ENCODE measurements at regions not wholly inside any gene's neighbourhood (a gene's known extent, or its start where the extent isn't known, plus 50 kb on each side); places are given as distances from the start of the nearest gene placed in this dataset.

DNA sequence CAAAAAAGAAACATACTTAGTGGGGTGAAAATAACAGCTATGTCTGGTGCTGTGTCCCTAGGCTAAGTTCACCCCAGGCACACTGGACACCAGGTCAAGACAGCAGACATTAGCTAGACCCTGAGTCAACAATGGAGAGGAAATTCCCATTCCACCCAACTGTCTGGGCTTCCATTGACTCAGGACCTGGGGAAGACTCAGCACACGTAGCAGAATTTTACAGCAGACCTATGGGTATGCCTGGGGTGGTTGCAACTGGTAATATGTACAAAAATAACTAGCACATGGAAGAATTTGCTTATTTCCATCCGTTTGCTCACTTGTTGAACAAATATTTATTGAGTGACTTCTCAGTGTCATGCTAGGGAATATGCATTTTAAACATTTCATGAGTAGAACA is 117.0 kb downstream of the GAS1 start:
- DNase-seq (ENCODE audit: low read depth): no peak

DNA sequence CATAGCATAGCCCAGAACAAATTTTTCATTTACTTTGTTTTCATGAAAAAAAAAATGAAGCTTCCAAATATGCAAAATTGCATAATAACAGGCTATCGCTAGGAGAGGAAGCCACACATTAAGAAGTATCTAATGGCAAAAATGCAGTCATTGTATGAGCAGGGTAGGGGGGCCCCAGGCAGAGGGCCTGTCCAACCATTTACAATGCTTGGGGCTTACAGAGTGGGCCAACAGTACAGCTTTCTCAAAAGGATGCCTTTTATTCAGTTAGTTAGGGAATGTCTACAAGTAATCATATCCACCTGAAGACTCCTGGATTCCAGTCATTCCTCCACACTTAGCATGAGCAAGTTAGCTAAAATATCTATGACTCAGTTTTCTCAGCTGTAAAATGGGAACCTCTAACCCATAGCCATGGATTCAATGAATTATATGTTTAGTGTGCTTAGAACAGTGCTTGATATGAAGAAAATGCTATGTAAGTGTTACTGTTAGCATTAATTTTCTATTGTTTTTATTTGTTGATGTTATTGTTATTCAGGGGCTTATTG is 117.7 kb downstream of the GAS1 start:
- no peak for DNase-seq (ENCODE audit: low read depth)

DNA sequence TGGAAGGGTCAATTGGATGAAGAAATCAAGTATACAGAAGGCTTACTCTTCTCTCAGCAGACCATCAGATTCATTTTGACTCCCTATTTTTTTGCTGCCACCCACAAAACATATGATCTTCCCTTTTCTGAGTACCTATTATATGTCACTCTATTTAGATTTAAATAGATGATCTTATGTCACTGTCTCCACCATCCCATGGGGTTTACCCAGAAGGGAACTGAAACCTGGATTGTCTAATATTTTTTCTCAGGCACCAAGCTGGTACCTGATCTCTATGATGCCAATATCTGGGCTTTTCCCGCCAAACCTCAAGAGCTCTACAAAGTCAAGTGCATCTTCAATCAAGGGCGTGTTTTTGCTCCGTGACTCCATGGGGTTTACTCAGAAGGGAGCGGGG is 118.7 kb downstream of the GAS1 start:
- no peak for DNase-seq (ENCODE audit: low read depth)

DNA sequence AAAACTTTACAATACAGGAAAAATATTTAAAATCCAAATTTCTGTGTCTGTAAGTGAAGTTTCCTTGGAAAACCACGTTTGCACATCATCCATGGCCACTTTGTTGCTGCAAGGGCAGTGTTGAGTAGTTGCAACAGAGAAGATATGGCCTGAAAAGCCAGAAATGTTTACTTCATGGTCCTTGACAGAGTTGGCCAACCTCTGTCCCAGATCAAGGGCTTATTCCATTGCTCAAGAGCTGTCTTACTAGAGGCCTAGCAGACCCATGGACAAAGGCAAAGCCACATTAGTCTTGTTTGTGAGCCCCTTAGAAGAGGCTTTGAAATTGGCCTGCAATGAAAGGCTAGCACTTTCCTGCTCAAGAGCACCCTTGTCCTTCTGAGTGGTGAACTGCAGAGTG is 119.4 kb downstream of the GAS1 start:
- no peak for DNase-seq (ENCODE audit: low read depth)

DNA sequence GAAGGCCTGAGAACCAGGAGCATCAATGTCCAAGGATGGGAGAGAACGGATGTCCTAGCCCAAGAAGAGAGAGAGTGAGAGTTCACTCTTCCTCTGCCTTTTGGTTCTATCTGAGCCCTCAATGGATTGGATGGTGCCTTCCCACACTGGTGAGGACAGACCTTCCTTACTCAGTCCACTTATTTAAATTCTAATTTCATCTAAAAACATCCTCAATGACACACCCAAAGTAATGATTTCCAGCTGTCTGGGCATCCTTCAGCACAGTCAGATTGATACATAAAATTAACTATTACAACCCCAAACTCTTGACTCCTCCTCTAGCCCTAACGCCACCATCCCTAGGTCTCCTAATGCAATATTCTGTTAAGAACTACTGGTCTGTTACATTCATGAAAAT is 122.0 kb downstream of the GAS1 start:
- no peak for DNase-seq (ENCODE audit: low read depth)

DNA sequence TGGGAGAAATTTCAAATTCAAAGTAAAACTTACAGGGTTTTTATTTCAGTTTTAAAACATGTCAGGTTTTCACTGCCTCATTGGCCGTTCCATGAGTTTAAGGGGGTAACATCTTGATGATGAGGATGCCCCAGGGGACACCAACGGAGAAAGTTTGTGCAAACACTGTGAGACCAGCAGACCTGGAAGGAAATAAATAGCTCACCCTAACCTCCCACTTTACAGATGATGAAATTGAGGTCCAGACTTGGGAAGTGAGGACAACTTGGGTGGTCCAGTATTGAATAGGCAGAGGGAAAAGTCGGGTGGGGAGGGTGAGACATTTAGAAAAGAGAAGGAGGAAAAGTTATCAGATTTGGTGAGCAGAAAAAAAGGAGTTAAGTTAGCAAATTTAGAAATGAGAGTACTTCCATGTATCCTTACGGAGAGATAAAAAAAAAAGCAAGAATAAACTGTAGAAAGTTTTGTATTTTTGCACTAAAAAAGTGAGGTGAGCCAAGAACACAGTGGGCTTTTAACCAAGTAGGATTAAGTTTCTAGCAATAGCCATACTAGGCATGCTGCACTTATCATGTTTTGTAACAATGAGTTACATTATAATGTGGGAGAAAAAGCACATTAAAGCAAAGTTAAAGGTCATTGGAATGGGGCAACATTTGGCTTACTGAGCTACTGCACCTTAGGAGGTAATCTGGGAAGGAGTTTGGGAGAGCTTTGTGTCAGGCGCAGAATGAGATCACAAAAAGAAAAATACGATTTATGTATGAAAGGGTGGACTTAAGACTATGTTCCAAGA is 125.1 kb downstream of the GAS1 start:
- no peak for DNase-seq (ENCODE audit: low read depth)

DNA sequence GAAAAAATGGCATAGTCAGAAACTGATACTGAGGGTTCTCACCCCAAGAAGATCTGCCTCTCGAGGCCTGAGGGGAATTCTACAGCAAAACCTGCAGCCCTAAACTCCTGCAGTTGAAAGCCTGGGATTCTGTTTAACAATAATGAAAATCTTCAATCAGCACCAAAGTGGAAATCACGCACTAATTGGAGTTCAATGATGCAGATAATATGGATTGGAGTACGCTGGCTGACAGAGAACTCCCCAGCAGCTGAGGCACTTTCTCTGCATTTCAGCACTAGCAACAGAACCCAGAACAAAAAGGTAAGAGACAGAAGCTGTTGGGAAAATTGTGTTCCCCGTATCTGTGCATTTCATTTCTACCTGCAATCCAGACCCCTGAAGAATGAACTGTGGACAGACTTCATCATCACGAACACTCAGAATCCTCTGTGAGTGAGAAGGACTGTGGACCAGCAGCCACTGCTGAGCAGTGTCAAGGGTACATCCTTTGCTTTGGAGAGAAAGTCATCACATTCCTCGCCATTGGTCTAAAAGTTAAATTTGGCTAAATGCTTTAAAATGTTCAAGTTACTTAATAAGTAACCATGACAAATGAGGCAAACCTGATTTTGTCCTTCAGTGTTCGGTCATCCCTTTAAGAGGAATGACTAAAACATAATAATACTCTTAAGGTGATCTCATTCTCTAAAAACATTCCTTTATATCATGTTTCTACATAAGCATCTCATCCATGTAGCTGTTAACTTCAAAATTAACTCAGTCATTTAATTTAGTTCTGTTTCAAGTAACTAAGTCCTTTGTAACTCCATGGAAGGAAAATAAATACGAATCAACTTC is 126.1 kb downstream of the GAS1 start:
- DNase-seq (ENCODE audit: low read depth): no peak

DNA sequence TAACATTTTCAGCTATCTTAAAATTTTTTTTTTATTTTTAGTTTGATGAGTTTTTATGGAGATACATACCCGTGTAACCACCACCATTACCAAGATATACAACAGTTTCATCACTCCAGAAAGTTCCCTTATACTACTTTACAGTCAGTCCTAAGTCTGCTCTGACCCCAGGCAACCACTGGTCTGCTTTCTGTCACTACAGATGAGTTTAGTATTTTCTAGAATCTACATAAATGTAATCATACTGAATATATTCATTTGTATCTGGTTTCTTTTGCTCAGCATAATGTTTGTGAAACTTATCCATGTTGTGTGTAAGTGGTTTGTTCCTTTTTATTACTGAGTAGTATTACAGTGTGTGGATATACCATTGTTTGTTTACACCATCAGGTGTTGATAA is 127.8 kb downstream of the GAS1 start:
- DNase-seq (ENCODE audit: low read depth): no peak

DNA sequence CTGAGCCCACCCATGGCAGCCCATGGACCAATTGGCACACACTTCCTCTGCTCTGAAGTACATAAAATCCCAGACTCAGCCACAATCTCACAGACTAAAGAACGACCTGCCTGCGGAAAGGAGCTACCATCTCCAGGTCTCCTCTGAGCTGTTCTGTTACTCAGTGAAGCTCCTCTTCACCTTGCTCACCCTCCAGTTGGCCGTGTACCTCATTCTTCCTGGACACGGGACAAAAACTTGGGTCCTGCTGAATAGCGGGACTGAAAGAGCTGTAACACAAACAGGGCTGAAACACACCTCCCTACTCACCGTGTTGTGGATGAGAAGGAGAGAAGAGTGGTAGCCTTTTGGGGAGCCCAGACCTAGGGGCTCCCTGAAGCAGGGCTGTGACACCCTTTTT is 128.7 kb downstream of the GAS1 start:
- no peak for DNase-seq (ENCODE audit: low read depth)

DNA sequence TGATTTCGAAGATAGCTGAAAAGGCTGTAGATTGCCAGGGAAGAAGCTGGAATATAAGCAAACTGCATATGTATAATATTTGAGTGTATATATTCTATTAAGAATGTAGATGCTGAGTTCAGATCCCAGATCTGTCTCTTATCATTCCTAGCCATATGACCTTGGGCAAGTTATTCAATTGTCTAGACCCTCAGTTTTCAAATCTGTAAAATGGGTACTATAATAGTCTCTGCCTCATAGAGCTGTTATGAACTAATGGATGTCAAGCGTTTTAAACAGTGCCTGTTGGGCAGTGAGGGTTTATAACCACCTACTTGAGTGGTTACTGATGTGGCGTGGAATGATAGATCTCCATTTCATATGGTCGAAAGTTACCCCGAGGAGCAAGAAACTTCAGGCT is 130.4 kb downstream of the GAS1 start:
- no peak for DNase-seq (ENCODE audit: low read depth)

DNA sequence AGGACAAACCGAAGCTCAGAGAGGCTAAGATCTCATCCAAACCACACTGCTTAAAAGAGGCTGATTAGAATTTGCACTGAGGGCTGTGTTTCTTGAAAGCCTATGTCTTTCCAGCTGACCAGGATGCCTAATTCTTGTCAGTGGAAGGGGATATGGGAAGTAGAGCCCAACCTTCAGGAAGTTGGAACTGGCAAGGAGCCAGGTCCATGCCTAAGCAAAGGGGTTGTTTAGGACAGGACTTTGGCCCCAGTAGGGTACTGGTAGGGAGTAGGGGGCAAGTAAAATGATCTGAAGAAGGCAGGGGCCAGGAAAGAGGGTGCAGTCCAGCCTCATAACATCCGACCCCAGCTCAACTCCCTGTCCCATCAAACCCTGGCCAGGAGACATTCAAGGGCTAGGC is 130.9 kb downstream of the GAS1 start:
- no peak for DNase-seq (ENCODE audit: low read depth)

DNA sequence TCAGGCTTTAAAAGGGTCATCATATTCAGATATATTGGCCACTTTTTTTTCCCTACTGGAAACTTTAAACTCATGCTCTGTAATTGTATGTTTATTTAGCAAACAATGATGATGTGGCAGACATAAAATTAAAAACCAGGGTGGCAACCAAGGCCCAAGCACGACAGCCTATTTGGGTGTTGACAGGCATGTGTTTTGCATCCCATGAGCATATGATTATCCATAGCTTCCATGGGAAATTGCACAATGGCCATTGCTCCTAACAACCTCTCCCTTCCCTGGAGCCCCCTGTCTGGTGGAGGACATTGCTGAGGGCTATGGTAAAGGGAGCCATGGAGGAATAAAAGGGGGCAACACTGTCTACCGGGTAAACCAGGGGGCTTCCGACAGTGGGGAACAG is 134.7 kb downstream of the GAS1 start:
- no peak for DNase-seq (ENCODE audit: low read depth)

DNA sequence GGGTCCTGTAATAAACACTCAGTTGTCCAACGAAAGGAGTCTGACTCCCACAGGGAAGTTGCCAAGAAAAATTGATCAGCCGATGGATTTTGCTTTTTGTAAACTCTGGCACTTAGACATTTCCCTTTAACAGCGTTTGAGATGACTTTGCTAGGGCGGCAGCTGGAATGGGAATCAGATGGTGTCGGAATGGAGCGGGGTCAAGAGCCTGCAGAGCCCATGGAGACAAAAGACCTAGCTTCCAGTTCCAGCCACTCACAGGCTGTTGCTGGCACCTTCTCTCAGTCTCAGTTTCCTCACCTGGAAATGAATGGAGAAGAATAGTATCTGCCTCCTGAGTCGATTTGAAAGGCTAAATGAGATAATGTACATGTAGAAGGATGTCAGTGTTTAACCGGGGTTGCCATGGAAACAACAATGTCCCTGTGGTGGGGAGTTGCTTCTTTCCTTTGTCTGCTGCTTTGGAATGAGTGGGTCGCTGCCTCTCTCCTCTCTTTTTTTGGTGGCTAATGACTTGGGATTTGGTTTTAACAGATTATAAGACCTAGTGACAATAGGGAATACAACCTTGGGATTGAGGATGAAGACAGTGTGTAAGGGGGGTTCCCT is 137.4 kb downstream of the GAS1 start:
- DNase-seq (ENCODE audit: low read depth): peak; percentile 7

DNA sequence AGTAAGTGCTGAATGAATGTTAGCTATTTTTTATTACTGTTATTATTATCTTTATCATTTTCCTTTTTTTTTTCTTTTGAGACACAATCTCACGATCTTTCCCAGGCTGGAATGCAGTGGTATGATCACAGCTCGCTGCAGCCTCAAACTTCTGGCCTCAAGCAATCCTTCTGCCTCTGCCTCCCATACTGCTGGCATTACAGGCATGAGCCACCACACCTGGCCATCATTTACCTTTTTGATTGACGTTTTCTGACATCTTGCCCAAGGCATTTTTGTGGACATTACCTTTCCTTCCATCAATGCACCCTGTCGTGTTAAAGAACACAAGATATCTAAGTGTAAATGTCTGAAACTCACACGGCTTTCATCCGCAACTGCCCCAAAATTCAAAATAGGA is 138.2 kb downstream of the GAS1 start:
- DNase-seq (ENCODE audit: low read depth): no peak

DNA sequence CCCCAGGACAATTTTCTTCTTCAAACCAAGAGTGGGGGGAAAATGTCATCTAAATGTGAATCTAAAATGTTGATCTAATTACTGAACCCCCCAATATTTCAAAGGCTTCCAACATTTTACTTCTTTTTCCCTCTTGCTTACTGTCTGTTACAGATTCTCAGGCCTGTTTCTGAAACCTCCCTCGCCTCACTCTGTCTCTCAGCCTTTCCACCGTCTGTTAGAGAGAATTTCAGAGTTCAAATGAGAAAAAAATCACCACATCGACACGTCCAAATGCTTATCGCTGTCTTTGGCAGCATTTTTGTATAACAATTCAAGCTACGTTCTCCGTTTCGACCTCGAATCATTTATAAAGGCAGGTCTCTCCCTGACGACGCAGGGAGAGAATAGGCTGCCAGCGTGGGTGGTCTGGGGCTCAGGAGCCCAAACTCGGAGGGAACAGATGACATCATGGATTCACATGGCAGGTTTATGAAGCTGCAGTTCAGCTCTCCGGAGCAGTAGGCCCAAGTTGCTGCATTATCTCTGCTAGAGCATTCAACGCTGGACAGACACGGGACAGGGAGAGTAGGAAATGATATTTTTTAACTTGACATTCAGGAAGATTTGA is 139.8 kb downstream of the GAS1 start:
- DNase-seq (ENCODE audit: low read depth): no peak

DNA sequence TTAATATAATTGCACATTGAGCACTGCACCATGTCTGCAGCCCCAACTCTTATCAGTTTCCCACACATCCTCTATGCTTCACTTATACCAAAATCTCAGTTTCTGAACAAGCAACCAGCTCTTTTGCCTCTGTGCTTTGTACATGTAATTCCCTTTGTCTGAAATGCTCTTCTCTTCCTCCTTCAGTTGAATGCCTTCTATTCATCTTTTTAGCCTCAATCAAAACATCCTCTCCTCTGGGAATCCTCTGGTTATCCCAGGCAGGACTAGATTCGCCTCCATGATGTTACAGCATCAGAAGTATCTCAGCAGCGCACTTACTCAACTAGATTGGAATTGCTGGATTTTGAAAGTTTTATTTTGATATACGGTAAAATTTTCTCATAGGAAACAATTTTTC is 143.3 kb downstream of the GAS1 start:
- DNase-seq (ENCODE audit: low read depth): no peak

DNA sequence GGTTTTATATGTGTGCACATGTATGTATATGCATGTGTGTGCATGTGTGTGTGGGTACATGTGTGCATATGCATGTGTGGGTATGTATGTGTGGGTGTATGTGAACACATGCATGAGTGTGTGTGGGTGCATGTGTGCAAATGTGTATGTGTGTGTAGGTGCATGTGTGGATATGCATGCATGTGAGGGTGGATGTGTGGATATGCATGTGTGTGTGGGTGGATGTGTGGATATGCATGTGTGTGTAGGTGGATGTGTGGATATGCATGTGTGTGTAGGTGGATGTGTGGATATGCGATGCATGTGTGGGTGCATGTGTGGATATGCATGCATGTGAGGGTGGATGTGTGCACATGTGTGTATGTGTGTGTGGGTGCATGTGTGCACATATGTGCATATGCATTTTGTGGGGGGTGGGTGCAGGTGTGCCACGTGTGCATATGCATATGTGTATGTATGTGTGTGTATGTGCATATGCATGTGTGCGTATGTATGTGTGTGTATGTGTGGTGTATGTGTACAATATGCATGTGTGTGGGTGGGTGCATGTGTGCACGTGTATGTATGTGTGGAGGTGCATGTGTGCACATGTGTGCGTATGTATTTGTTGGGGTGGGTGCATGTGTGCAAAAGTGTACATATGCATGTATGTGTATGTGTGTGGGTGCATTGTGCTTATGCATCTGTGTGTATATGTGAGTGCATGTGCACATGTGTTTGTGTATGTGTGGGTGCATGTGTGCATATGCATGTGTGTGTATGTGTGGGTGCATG is 144.2 kb downstream of the GAS1 start:
- no peak for DNase-seq (ENCODE audit: low read depth)

DNA sequence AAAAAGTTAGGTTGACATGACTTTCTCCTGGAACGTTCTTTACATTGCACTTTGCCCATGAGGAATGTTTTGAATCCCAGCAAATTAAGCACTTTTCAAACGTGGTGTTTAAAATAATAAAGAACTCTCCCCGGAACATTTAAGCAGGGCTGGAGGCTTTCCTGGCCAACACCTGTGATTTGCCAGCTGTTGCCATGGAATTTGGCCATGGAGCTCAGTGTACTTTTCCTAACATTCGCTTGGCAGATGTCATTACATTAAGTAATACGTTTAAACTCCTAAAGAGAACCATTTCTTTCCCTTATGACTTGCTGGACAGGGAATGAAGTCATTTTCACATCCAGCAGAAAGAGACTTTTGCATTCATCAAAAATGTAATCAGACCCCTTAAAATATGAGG is 146.1 kb downstream of the GAS1 start:
- no peak for DNase-seq (ENCODE audit: low read depth)

DNA sequence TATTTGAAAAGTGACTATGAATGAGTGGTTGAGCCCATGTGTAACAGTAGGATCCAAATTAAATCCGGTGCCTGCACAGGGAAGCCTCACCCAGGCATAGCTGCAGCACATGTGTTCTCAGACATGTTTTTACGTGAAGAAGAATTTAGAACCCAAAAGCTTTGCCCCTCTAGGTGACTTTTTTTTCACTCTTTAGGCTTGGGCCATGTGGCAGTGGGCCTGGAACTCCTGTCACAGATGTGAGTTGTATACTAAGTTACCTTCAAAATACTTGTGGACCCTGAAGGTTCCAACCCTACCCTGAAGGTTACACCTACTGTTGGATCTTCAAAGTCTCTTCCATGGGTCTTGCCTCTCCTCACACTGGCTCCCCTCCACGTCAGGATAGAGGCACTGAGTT is 146.6 kb downstream of the GAS1 start:
- DNase-seq (ENCODE audit: low read depth): no peak

DNA sequence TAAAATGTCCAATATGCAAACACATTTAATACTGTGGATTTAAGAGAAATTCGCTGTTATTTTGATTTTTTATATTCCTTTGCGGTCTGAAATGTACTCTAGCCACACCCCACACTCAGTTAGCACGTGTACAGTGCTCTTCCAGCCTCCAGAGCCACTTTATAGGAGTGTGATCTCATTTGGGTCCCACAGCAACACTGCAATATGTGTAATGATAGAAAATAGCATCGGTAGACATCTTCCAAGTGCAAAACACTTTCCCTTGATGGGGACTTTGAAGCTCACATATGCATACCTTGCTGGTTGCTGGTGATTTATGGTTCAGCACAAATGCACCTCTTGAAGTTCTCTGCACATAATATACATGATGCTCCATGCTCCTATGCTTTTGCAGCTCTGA is 148.3 kb downstream of the GAS1 start:
- no peak for DNase-seq (ENCODE audit: low read depth)

DNA sequence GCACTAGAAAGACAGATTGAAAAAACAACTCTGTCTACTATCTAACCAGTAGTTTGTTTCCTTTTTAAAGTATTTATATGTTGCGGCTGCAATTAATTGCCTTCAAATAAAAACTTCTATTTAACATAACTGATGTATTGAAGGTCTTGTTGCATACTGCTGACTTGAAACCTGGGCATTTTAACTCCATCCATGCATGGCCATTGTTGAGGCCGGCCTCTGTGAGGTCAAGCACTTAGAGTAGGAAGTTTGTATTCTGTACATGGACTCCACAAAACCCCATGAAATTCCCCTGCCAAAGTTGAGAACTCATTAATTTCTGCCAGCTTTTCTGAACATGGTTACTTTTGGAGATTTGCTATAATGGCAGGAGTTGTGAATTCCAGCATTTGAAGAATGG is 150.6 kb downstream of the GAS1 start:
- no peak for DNase-seq (ENCODE audit: low read depth)
